Middle frontal gyrus (tissue), 1 donor: ENCODE measurements at regions not wholly inside any gene's neighbourhood (a gene's known extent, or its start where the extent isn't known, plus 50 kb on each side); places are given as distances from the start of the nearest gene placed in this dataset.
"Not testable (repeated sequence)": the region's sequence is repeated elsewhere in the genome, so short reads cannot be mapped to it uniquely, and the experiment has no call there.

Experiments used
- DNase-seq: peaks from one replicate; pipeline ENCODE4 v3.0.0-alpha.2; 2015; ENCODE audit warnings: low spot score; ENCODE audit errors: extremely low spot score

DNA sequence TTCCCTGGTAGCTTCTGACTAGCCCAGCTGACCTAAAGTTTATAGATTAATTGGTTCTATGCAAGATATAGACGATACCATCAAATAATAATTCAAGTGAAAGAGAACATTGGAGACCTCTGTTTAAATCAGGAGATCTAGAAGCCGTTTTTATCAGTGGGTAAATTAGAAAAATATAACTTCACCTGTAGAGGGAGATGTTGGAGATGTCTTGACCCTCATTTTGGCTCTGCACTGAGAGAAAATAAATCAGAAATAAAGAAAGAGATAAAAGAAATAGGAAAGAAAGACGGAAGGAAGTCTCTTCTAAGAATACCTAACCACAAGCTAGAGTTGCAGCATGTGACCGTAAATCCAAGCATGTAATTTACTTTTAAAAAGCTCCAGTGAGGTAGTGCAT is 684.5 kb downstream of the C12orf50 start:
- DNase-seq = no peak

- DNase-seq = no peak
Measured at GRCh38 chr12:87338681-87339080, 690.5 kb downstream of the C12orf50 start.

GRCh38 chr12:87336814-87337336 is 692.3 kb downstream of the C12orf50 start:
- DNase-seq = no peak

DNA sequence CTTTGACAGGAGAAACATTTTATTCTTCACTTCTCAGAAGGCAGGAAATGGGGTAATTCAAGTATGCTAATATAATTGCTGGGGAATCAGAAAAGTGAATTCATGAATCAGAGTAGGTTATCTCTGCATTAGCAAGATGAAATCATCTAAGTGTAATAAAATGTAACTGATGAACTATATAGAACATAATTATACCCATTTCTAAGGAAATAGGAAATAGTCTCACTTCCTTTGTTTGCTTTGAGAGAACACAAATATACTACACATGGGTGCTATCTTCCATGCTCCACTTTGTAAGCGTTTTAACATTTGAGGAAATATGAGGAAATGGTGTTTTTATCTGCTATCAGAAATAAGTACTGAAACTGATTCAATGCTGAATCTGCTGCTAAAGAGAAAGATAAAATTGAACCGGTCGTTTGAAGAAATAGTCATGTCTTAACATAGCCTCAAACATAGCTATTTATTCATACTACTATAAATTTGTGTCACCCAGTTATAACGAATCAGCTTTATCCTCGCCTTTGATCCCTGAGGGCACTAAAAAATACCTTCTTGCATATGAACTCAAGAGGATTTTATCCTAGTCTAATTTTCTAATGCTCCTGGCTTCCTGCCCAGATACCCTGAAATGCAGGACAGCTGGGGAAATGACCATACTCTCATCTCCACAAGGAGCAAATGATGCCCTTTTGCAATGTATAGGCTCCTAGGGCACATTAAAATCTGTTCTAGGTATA is 696.0 kb downstream of the C12orf50 start:
- no peak for DNase-seq

GRCh38 chr12:87330071-87330555 is 699.1 kb downstream of the C12orf50 start:
- not testable (repeated sequence) for DNase-seq

GRCh38 chr12:87329076-87329863 is 699.9 kb downstream of the C12orf50 start:
- no peak for DNase-seq

DNA sequence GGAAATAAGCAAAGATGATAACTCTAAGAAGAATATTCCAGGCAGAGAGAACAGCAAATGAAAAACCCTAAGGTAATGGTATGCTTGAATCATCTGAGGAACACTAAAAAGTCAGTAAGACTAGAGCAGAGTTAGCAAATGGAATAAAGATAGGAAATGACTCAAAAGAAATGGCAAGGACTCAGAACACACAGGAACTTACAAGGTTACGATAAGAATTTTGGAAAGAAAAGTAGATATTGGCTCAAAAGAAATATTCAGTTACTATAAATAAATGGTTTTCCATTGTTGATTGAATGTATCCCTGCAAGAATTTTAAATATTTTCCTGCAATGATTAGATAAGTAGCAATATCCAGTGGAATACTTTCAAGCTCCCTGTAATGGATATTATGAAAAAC is 705.8 kb downstream of the C12orf50 start:
- no peak for DNase-seq

DNA sequence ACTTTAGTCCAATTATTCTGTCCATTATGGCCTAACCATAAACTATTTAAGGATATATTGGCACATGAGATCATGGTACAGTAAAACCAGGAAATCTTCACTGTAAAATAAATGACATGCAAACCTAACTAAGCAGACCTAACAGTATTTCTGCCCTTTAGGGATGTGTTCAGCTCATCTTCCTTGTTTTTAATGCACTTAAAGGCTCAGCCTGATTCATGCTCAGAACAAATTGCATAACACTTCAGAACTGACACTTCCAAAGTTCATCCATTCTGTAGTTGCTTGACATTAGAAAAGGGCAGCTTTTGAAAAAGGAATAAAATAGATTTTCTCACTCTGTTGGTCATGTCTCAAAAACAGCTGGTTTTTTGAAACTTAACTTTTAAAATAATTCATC is 708.5 kb downstream of the C12orf50 start:
- no peak for DNase-seq

GRCh38 chr12:87317302-87317701 is 711.9 kb downstream of the C12orf50 start:
- DNase-seq = no peak

DNA sequence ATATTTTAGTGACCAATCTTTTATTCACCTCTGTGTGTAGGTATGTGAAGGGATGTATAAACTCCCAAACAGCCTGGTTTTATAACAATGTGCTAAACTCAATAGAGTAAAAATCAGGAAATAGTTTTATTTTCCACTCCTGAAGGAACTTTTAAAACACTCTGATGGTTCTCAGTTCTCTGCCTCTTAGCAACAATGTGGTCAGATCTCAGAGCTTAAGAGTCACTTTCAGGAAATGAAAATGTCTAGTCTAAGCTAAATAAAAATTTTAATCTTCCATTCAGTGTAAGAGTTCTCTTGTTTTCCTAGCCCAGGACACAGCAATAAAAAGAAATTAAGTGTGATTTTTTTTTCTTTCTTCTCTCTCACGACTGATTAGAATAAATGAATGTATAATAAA is 718.0 kb downstream of the C12orf50 start:
- DNase-seq = no peak

- no peak for DNase-seq
Measured at GRCh38 chr12:87310126-87310525, 719.1 kb downstream of the C12orf50 start.

- DNase-seq = no peak
Measured at GRCh38 chr12:87305481-87305880, 723.7 kb downstream of the C12orf50 start.

DNA sequence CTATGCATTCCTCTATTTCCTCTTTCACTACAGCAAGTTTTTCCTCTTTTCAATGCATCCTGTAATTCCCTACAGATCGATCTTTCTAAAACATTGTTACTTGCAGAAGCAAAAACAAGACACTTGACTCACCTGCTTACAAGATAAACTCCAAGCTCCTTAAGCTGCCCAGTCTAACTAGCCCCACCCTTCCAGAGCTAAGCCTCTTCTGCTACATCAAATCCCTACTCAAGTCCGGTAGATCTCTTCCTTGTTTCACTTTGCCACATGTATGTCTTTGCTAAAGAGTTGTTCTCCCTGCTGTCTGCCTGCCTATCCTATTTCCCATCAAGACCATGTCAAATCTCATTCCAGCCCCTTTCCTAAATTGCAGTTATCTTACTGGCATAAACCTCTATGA is 724.8 kb downstream of the C12orf50 start:
- no peak for DNase-seq

DNA sequence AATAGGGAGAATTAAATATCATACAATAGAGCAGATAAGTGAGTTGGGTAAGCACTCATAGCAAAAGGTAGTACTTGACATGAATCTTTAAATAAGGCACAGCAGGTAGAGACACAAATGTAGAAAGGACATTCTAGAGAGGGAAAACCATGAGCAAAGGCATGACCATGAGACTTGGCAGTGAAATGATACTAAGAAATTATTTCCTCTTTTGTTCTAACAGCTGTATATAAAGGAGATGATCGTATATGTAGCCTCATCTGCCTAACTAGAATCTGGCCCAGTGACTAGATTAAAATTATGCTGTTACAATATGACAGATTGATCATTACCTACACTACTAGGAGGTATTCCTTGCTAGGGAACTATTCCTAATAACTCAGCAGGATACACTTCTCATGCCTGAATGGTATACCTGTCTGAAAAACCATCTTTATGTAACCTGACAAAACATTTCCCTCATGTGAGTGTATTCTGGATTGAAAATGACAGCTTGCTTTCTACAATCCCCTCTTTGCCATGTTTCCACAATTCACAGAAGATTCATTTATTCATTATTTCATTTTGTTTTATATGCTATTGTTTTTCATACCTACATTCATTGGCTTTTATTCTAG is 725.7 kb downstream of the C12orf50 start:
- no peak for DNase-seq

DNA sequence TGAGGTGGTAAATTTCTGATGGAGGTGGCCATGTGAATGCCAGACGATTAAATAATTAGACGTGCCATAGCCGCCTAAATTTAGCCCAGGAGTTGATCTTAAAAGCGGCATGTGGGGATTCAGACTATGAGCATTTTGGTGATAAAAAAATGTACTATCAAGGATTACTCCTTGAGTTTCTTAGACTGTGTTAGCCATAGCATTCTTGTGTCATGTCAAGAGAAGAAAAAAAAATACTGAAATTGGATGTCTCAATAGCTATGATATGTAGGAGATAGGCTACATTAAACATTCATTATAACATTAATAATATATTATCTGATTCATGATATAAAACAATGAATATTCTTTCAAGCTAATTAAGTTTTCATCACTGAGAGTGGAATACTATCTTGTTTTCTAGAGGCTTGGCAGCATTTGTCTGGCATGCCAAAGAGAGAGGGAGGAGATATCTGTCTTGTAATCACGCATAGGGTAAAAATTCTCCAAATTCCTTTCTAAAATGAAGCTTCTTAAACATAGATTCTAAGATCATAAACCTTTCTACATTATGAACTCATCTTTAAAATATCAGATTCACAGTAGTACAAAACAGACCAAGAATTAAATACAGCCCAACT is 727.0 kb downstream of the C12orf50 start:
- DNase-seq = no peak

GRCh38 chr12:87290505-87290904 is 738.7 kb downstream of the C12orf50 start:
- no peak for DNase-seq

DNA sequence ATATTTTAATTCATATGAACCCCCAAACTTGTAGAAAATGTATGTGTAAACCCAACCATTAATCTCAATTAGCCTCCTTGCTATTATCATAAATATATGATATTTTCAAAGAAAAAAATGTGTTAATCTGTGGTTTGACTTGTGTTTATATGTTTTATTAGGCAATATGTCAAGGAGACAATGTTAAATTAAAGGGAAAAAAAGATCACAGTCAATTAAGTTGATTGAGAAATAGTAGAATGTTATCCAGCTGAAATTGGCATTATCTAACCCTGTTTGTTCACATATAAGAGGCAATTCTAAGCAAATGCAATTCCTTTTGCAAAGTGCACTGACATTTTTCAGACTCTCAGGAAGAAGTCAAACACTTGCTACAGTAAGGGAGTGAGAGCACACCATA is 745.3 kb downstream of the C12orf50 start:
- DNase-seq = no peak

DNA sequence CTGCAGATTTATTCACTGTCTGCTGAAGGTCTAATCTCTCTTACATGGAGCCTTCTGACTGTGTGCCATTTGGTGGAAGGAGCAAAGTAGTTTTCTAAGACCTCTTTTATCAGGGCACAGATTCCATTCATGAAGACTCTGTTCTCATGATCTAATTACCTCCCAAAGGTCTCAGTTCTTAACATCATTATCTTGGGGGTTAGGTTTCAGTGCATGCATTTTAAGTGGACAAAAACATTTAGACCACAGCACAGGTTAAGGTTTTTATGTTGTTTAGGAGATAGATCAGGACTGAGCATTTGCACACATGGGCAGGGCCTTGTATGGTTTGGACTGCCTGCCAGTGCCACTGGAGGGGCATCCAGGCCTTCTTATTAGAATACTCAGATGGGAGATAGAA is 746.1 kb downstream of the C12orf50 start:
- no peak for DNase-seq

GRCh38 chr12:87280893-87281292 is 748.3 kb downstream of the C12orf50 start:
- no peak for DNase-seq

GRCh38 chr12:87280356-87280755 is 748.8 kb downstream of the C12orf50 start:
- DNase-seq = no peak

DNA sequence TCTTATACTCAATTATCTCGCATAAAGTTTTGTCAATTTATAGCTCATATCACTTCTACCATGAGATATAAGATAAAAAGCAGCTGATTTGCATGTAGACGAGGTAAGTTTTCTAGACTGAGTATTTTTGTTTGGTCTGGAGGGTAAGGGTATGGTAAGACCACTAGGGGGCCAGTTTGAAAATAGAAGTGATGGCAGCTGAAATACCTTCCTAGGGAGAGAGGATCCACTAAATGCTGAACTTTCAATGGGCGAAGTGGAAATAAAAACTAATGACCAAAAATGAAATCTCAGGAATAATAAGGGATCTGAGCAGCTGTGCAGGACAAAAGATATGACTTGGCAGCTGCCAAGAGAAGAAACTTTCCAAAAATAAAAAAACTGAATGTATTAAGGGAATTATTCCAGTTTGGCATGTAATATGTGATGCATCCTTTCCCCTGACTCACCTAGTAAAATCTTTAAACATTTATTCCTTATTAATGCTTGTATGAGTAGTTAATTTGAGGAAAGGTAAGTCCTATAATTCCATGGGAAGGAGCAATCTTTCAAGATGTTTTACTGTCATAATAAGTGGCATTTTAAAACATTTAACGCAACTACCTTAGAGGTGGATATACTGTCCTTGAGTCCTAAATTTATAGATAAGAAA is 754.5 kb downstream of the C12orf50 start:
- DNase-seq = no peak
